ENCODE measurements at regions not wholly inside any gene's neighbourhood (a gene's known extent, or its start where the extent isn't known, plus 50 kb on each side); places are given as distances from the start of the nearest gene placed in this dataset.

DNA sequence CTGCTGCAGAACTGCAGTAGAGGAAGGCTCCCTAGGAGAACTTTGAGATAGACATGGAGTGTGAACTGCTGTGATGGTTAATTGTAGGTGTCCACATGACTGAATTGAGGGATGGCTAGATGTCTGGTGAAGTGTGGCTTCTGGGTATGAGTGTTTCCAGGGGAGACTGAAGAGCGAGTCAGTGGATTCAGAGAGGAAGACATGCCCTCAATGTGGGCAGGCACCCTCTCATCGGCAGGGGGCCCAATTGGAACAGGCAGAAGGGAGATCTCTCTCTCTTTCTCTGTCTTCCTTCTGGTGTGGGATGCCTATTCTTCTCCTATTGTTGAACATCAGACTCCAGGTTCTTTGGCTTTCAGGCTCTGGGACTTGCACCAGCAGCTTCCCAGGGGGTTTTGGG, 304.7 kb upstream of the GATB start:
- no peaks in the 10 kb centered on the region for H4K20me1 ChIP-seq (ENCODE audit: control insufficient read depth, insufficient read depth)
- ChIA-PET SMC1A (ENCODE audit: uncharacterized antibody, unreplicated experiment) (interaction anchor here (1.1 to 1.4 kb wide), 2 partner anchors 240 to 283 kb away, joined by 3 read pairs; no protein-coding TSS in a partner anchor), CTCF (interaction anchor here (0.7 to 0.8 kb wide), 3 partner anchors 320 to 371 kb away, joined by 3 read pairs; no protein-coding TSS in a partner anchor), POLR2A (no interaction called here), RAD21 (ENCODE audit: unreplicated experiment) (no interaction called here)
- H3K27ac ChIP-seq (ENCODE audit: control insufficient read depth, insufficient read depth): no peak overlapping the region
- no peak overlapping the region for H2AFZ ChIP-seq (ENCODE audit: control insufficient read depth, low read depth, low read length)
- BruUV-seq (replicated peaks): no TSS peak
- TF ChIP-seq, protein P1, sequence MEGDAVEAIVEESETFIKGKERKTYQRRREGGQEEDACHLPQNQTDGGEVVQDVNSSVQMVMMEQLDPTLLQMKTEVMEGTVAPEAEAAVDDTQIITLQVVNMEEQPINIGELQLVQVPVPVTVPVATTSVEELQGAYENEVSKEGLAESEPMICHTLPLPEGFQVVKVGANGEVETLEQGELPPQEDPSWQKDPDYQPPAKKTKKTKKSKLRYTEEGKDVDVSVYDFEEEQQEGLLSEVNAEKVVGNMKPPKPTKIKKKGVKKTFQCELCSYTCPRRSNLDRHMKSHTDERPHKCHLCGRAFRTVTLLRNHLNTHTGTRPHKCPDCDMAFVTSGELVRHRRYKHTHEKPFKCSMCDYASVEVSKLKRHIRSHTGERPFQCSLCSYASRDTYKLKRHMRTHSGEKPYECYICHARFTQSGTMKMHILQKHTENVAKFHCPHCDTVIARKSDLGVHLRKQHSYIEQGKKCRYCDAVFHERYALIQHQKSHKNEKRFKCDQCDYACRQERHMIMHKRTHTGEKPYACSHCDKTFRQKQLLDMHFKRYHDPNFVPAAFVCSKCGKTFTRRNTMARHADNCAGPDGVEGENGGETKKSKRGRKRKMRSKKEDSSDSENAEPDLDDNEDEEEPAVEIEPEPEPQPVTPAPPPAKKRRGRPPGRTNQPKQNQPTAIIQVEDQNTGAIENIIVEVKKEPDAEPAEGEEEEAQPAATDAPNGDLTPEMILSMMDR (IDR thresholded peaks at IDR 0.05 in 2 of 3, conservative IDR thresholded peaks at IDR 0.05 in 1 of 3; ENCODE audit: control insufficient read depth in 2 of 3, extremely low read depth in 1 of 3, insufficient read depth in 1 of 3, low read depth in 3 of 3, low read length in 3 of 3): 0 out of 6 replicates have a peak, but pooled peaks of 1 of the 3 experiments have one; percentile 3
- TF ChIP-seq BRCA1 (IDR thresholded peaks at IDR 0.05; ENCODE audit: low read depth, low read length): no peak
- DNase-seq (ENCODE audit: low read depth, low spot score) (no peak), FAIRE-seq (no peak), ATAC-seq (peak; percentile 66)
- 0% methylated on average over 2 of the region's 2 CpGs for WGBS (ENCODE audit: insufficient coverage, insufficient replicate concordance, low lambda C conversion rate, missing lambda C conversion rate)
- H3K4me3 ChIP-seq: no peak overlapping the region
- in situ Hi-C loops (cut with MboI) (no loop called here), intact Hi-C loops (cut with micrococcal nuclease; ENCODE audit: unreplicated experiment) (loop anchor here (10.0 kb wide), 1 partner anchor 239 kb away; no protein-coding TSS in a partner anchor)
- no peak overlapping the region for H3K9ac ChIP-seq (ENCODE audit: control insufficient read depth, insufficient read depth, low read length)
- H3K9me3 ChIP-seq (replicated peaks; ENCODE audit: control insufficient read depth, insufficient read depth, low read length): no peaks in the 10 kb centered on the region; the same call in 2 of the 3 replicates
- no peaks in the 10 kb centered on the region for H3K36me3 ChIP-seq (ENCODE audit: control insufficient read depth in 2 of 2, insufficient read depth in 2 of 2, low read length in 1 of 2)
- no peak overlapping the region for H3K4me2 ChIP-seq (ENCODE audit: control insufficient read depth, insufficient read depth)
- H3K79me2 ChIP-seq (ENCODE audit: control insufficient read depth, insufficient read depth, low read length): no peaks in the 10 kb centered on the region
- no peaks in the 10 kb centered on the region for H3K27me3 ChIP-seq (replicated peaks in 1 of 2; ENCODE audit: control insufficient read depth in 2 of 2, insufficient read depth in 2 of 2, low read length in 1 of 2)
- no peaks in the 10 kb centered on the region for H3K4me1 ChIP-seq (ENCODE audit: control insufficient read depth, insufficient read depth, low read length)

DNA sequence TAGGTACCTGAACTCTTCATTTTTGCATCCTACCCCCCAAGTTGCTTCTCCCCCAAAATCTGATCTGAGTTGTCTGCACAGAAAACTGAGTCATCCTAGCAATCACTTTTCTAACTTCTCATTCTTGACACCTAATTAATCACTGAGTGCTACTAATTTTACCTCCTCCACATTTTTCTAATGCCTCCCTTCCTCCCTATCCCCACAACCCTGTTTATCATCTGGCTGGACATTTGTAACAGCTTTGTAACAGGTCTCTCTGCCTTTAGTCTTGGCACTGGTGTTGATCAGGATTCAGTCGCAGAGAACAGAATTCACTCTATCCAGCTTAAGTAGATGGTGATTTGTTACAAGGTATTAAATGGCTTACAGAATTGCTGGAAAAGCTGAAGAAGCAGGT, 303.9 kb upstream of the GATB start:
- Histone ChIP-seq H3K9ac (ENCODE audit: control insufficient read depth, insufficient read depth, low read length) (no peak overlapping the region), H4K20me1 (ENCODE audit: control insufficient read depth, insufficient read depth) (no peaks in the 10 kb centered on the region), H3K9me3 (replicated peaks; ENCODE audit: control insufficient read depth, insufficient read depth, low read length) (no peaks in the 10 kb centered on the region; the same call in 2 of the 3 replicates), H3K79me2 (ENCODE audit: control insufficient read depth, insufficient read depth, low read length) (no peaks in the 10 kb centered on the region), H3K36me3 (ENCODE audit: control insufficient read depth in 2 of 2, insufficient read depth in 2 of 2, low read length in 1 of 2) (no peaks in the 10 kb centered on the region), H2AFZ (ENCODE audit: control insufficient read depth, low read depth, low read length) (no peak overlapping the region), H3K27me3 (replicated peaks in 1 of 2; ENCODE audit: control insufficient read depth in 2 of 2, insufficient read depth in 2 of 2, low read length in 1 of 2) (no peaks in the 10 kb centered on the region), H3K4me3 (no peak overlapping the region), H3K4me1 (ENCODE audit: control insufficient read depth, insufficient read depth, low read length) (no peaks in the 10 kb centered on the region), H3K27ac (ENCODE audit: control insufficient read depth, insufficient read depth) (no peak overlapping the region), H3K4me2 (ENCODE audit: control insufficient read depth, insufficient read depth) (no peak overlapping the region)
- RAD21 ChIA-PET (ENCODE audit: unreplicated experiment): interaction anchor here (0.8 kb wide), 1 partner anchor 98 kb away, joined by 3 read pairs; no protein-coding TSS in a partner anchor
- intact Hi-C loops (cut with micrococcal nuclease; ENCODE audit: unreplicated experiment): loop anchor here (10.0 kb wide), 1 partner anchor 240 kb away; no protein-coding TSS in a partner anchor
- WGBS (ENCODE audit: insufficient coverage, insufficient replicate concordance, low lambda C conversion rate, missing lambda C conversion rate): 90% methylated on average over 1 of the region's 1 CpG
- BruUV-seq (replicated peaks): no TSS peak
- in situ Hi-C loops (cut with MboI): no loop called here
- FAIRE-seq (no peak), DNase-seq (ENCODE audit: low read depth, low spot score) (no peak), ATAC-seq (no peak)
- POLR2A ChIA-PET: no interaction called here
- CTCF ChIA-PET: interaction anchor here (0.7 to 1.4 kb wide), 4 partner anchors 16 to 371 kb away, joined by 3 read pairs; no protein-coding TSS in a partner anchor
- SMC1A ChIA-PET (ENCODE audit: uncharacterized antibody, unreplicated experiment): interaction anchor here (0.7 to 1.2 kb wide), 2 partner anchors 18 to 321 kb away, joined by 3 read pairs; no protein-coding TSS in a partner anchor
- TF ChIP-seq ETV6 (conservative IDR thresholded peaks at IDR 0.05 in 1 of 2, IDR thresholded peaks at IDR 0.05 in 1 of 2; ENCODE audit: borderline replicate concordance in 1 of 2, low read depth in 1 of 2) (no peak), TARDBP (IDR thresholded peaks at IDR 0.05; ENCODE audit: borderline replicate concordance) (no peak), ZSCAN29 (IDR thresholded peaks at IDR 0.05) (no peak), SP1 (IDR thresholded peaks at IDR 0.05; ENCODE audit: low read depth, low read length) (no peak), BMI1 (IDR thresholded peaks at IDR 0.05; ENCODE audit: borderline replicate concordance) (no peak), TAF1 (IDR thresholded peaks at IDR 0.05; ENCODE audit: borderline replicate concordance, low read depth, low read length) (no peak), ZZZ3 (IDR thresholded peaks at IDR 0.05; ENCODE audit: control insufficient read depth, insufficient read length, low read depth) (no peak), RFX5 (IDR thresholded peaks at IDR 0.05; ENCODE audit: low read depth, low read length) (no peak), CBX3 (IDR thresholded peaks at IDR 0.05; ENCODE audit: borderline replicate concordance, low read depth) (no peak), MTA3 (IDR thresholded peaks at IDR 0.05; ENCODE audit: borderline replicate concordance, low read length) (no peak), SMC3 (IDR thresholded peaks at IDR 0.05; ENCODE audit: borderline replicate concordance, low read length) (no peak)
- TF ChIP-seq, protein P2, sequence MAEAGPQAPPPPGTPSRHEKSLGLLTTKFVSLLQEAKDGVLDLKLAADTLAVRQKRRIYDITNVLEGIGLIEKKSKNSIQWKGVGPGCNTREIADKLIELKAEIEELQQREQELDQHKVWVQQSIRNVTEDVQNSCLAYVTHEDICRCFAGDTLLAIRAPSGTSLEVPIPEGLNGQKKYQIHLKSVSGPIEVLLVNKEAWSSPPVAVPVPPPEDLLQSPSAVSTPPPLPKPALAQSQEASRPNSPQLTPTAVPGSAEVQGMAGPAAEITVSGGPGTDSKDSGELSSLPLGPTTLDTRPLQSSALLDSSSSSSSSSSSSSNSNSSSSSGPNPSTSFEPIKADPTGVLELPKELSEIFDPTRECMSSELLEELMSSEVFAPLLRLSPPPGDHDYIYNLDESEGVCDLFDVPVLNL (IDR thresholded peaks at IDR 0.05; ENCODE audit: low read depth, low read length): no peak

Measured in GM12878 (cell line).